PC-3 (cell line): ENCODE measurements at regions not wholly inside any gene's neighbourhood (a gene's known extent, or its start where the extent isn't known, plus 50 kb on each side); places are given as distances from the start of the nearest gene placed in this dataset.

Experiments used
- ATAC-seq: fragments of 200-7000 bp; cut with Tn5 transposase; 2 replicates; pipeline ENCODE4 v1.9.1; 2020; ENCODE audit warnings: mild to moderate bottlenecking, moderate library complexity
- BruUV-seq: library from RNA; stranded (reverse); fragments of 400-500 nt; replicated peaks from 2 replicates; lab custom pipeline; 2021; lab: Mats Ljungman, UMichigan
- CTCF ChIA-PET: fragments of 300-600 bp; sonication (Branson Sonifier 250); formaldehyde crosslinking; loops from one replicate; lab custom pipeline; 2022; ENCODE audit warnings: antibody characterized with exemption; lab: Charles Lee
- POLR2A ChIA-PET: fragments of 300-600 bp; sonication (Branson Sonifier 250); formaldehyde crosslinking; loops from one replicate; lab custom pipeline; 2022; ENCODE audit warnings: antibody characterized with exemption; ENCODE audit not compliant: unreplicated experiment; lab: Charles Lee
- DNase-seq: peaks from one replicate; pipeline ENCODE4 v3.0.0-alpha.2; 2015
- H2AFZ ChIP-seq: fragments of 300-600 bp; sonication (generic); 2 replicates; pipeline ENCODE4 v1.6.0; 2016; ENCODE audit warnings: antibody characterized with exemption, low read length
- H3F3A ChIP-seq: fragments of 300-600 bp; sonication (generic); one replicate; pipeline ENCODE4 v1.6.0; 2017; ENCODE audit warnings: antibody characterized with exemption, low read length, control low read depth, mild to moderate bottlenecking; ENCODE audit not compliant: unreplicated experiment
- H3K27ac ChIP-seq: fragments of 300-600 bp; sonication (generic); 2 replicates; pipeline ENCODE4 v1.5.1; 2016; ENCODE audit warnings: mild to moderate bottlenecking, low read length
- H3K27me3 ChIP-seq: fragments of 300-600 bp; sonication (generic); 2 replicates; pipeline ENCODE4 v1.6.1; 2016; ENCODE audit warnings: low read length, mixed read lengths
- H3K36me3 ChIP-seq: fragments of 300-600 bp; sonication (generic); 2 replicates; pipeline ENCODE4 v1.6.1; 2016; ENCODE audit warnings: low read depth, mixed run types, low read length, mixed read lengths
- H3K4me1 ChIP-seq: fragments of 300-600 bp; sonication (generic); 2 replicates; pipeline ENCODE4 v1.5.1; 2016; ENCODE audit warnings: low read length; ENCODE audit not compliant: insufficient read depth
- H3K4me2 ChIP-seq: fragments of 300-600 bp; sonication (generic); 2 replicates; pipeline ENCODE4 v1.6.0; 2016; ENCODE audit warnings: low read length
- H3K4me3 ChIP-seq: fragments of 300-600 bp; sonication (generic); 2 replicates; pipeline ENCODE4 v1.5.1; 2016; ENCODE audit warnings: mild to moderate bottlenecking, low read length, mixed read lengths
- H3K79me2 ChIP-seq: fragments of 300-600 bp; sonication (generic); 2 replicates; pipeline ENCODE4 v1.6.1; 2017; ENCODE audit warnings: low read length, mixed read lengths
- H3K9ac ChIP-seq: fragments of 300-600 bp; sonication (generic); 2 replicates; pipeline ENCODE4 v1.6.0; 2016; ENCODE audit warnings: mild to moderate bottlenecking, low read length
- H3K9me2 ChIP-seq: fragments of 300-600 bp; sonication (generic); replicated peaks from 2 replicates; pipeline ENCODE4 v1.6.1; 2016; ENCODE audit warnings: mixed run types, low read length, mixed read lengths
- H3K9me3 ChIP-seq: fragments of 300-600 bp; sonication (generic); 2 replicates; pipeline ENCODE4 v1.6.1; 2016; ENCODE audit warnings: low read length, mixed read lengths
- H4K20me1 ChIP-seq: fragments of 300-600 bp; sonication (generic); 2 replicates; pipeline ENCODE4 v1.6.1; 2016; ENCODE audit warnings: low read length, mixed read lengths
- CTCF ChIP-seq: fragments of 300-600 bp; sonication (generic); conservative IDR thresholded peaks from 2 replicates; pipeline ENCODE4 v1.5.1; 2017; ENCODE audit warnings: antibody characterized with exemption, low read depth, mild to moderate bottlenecking, low read length
- EZH2 ChIP-seq: fragments of 300-600 bp; sonication (generic); IDR thresholded peaks from one replicate; pipeline ENCODE4 v1.6.1; 2017; ENCODE audit warnings: antibody characterized with exemption, mild to moderate bottlenecking, low read length; ENCODE audit not compliant: unreplicated experiment
- EZH2phosphoT487 ChIP-seq: fragments of 300-600 bp; sonication (generic); IDR thresholded peaks from 2 replicates; pipeline ENCODE4 v1.6.1; 2018; ENCODE audit warnings: mild to moderate bottlenecking, antibody characterized with exemption, low read length, borderline replicate concordance
- intact Hi-C: fragments of 100-400 bp; cut with micrococcal nuclease; formaldehyde crosslinking; loops from 2 replicates; pipeline ENCODE4 v1.9.0; 2023

- H3K4me2 ChIP-seq = no peak overlapping the region
- POLR2A ChIA-PET = no interaction called here
- H3K9me2 ChIP-seq = no peaks in the 10 kb centered on the region
- H3K9ac ChIP-seq = no peak overlapping the region
- DNase-seq = no peak
- H3K27me3 ChIP-seq = no peaks in the 10 kb centered on the region
- H3K27ac ChIP-seq = no peak overlapping the region
- H2AFZ ChIP-seq = no peak overlapping the region
- no peak for TF ChIP-seq EZH2phosphoT487
- no peak for TF ChIP-seq EZH2
- no peak for TF ChIP-seq CTCF
- intact Hi-C loops = no loop called here
- H3K36me3 ChIP-seq = no peaks in the 10 kb centered on the region
- H3K4me1 ChIP-seq = peaks cover 8% of the 10 kb centered on the region; the same call in 1 of the 2 replicates
- H3K79me2 ChIP-seq = 0 out of 2 replicates have a peak, but pooled peaks cover 3% of the 10 kb centered on the region
- no peaks in the 10 kb centered on the region for H3F3A ChIP-seq
- H4K20me1 ChIP-seq = no peaks in the 10 kb centered on the region
- ATAC-seq = no peak
- CTCF ChIA-PET = no interaction called here
- no peak overlapping the region for H3K4me3 ChIP-seq
- no peaks in the 10 kb centered on the region for H3K9me3 ChIP-seq
- no TSS peak for BruUV-seq
Measured at GRCh38 chr2:133633881-133634409, 65.7 kb upstream of the NCKAP5 start.

- peaks cover 13% of the 10 kb centered on the region for H3K79me2 ChIP-seq
- no peaks in the 10 kb centered on the region for H3F3A ChIP-seq
- ATAC-seq (peak; percentile 31; the same call in 1 of the 2 replicates), DNase-seq (peak; percentile 28)
- H3K9ac ChIP-seq = no peak overlapping the region
- peaks cover 11% of the 10 kb centered on the region for H3K4me1 ChIP-seq
- no peaks in the 10 kb centered on the region for H3K36me3 ChIP-seq
- H4K20me1 ChIP-seq = no peaks in the 10 kb centered on the region
- no peaks in the 10 kb centered on the region for H3K9me3 ChIP-seq
- ChIA-PET CTCF (no interaction called here), POLR2A (no interaction called here)
- H3K27ac ChIP-seq = no peak overlapping the region
- no peak for TF ChIP-seq EZH2phosphoT487
- no peak for TF ChIP-seq EZH2
- TF ChIP-seq CTCF = no peak
- H3K4me3 ChIP-seq = no peak overlapping the region
- no peaks in the 10 kb centered on the region for H3K27me3 ChIP-seq
- H3K4me2 ChIP-seq = no peak overlapping the region
- no TSS peak for BruUV-seq
- H3K9me2 ChIP-seq = no peaks in the 10 kb centered on the region
- no peak overlapping the region for H2AFZ ChIP-seq
- intact Hi-C loops = no loop called here
Measured at GRCh38 chr2:133635131-133635530, 66.9 kb upstream of the NCKAP5 start.

- H3K4me3 ChIP-seq = no peak overlapping the region
- H3K27me3 ChIP-seq = no peaks in the 10 kb centered on the region
- peaks cover 22% of the 10 kb centered on the region for H3K4me1 ChIP-seq
- no peak overlapping the region for H3K4me2 ChIP-seq
- no peak overlapping the region for H3K27ac ChIP-seq
- no peak overlapping the region for H3K9ac ChIP-seq
- no peak for TF ChIP-seq EZH2
- no peak for TF ChIP-seq EZH2phosphoT487
- no peak for TF ChIP-seq CTCF
- no peaks in the 10 kb centered on the region for H3K9me2 ChIP-seq
- no TSS peak for BruUV-seq
- peaks cover 17% of the 10 kb centered on the region for H3K79me2 ChIP-seq
- intact Hi-C loops = no loop called here
- POLR2A ChIA-PET = no interaction called here
- no peak overlapping the region for H2AFZ ChIP-seq
- no peaks in the 10 kb centered on the region for H3F3A ChIP-seq
- H3K36me3 ChIP-seq = no peaks in the 10 kb centered on the region
- no peak for ATAC-seq
- DNase-seq = no peak
- H4K20me1 ChIP-seq = no peaks in the 10 kb centered on the region
- H3K9me3 ChIP-seq = no peaks in the 10 kb centered on the region
- CTCF ChIA-PET = no interaction called here
Measured at GRCh38 chr2:133636287-133636686, 68.0 kb upstream of the NCKAP5 start.
